ENCODE measurements at regions not wholly inside any gene's neighbourhood (a gene's known extent, or its start where the extent isn't known, plus 50 kb on each side); places are given as distances from the start of the nearest gene placed in this dataset.

DNA sequence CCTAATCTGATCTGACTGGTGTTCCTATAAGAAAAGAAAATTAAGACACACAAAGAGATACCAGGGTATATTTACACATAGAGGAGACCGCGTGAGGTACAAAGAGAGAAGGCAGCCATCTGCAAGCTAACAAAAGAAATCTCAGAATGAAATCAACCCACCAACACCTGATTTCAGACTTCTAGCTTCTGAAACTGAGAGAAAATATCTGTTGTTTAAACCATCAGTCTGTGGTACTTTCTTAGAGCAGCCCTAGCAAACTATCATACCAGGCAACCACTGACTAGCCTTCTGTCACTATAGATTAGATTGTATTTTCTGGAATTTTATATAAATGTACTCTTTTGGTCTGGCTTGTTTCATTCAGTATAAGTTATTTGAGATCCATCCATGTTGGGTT lies 779.3 kb upstream of the ACO1 start:
- TF ChIP-seq POLR2AphosphoS5 (IDR thresholded peaks at IDR 0.05; ENCODE audit: low read depth, low read length) (no peak), POLR2A (IDR thresholded peaks at IDR 0.05; ENCODE audit: borderline replicate concordance, extremely low read depth, insufficient read depth, insufficient read length) (no peak), RAD21 (IDR thresholded peaks at IDR 0.05; ENCODE audit: low read depth) (no peak), SP1 (IDR thresholded peaks at IDR 0.05; ENCODE audit: low read depth) (no peak), EZH2phosphoT487 (IDR thresholded peaks at IDR 0.05; ENCODE audit: borderline replicate concordance) (no peak), EZH2 (IDR thresholded peaks at IDR 0.05) (no peak), MAX (IDR thresholded peaks at IDR 0.05) (no peak), ATF3 (IDR thresholded peaks at IDR 0.05) (no peak), JUND (IDR thresholded peaks at IDR 0.05) (no peak), TCF7L2 (IDR thresholded peaks at IDR 0.05; ENCODE audit: borderline replicate concordance, extremely low read depth, insufficient read depth, insufficient read length) (no peak), YY1 (IDR thresholded peaks at IDR 0.05; ENCODE audit: extremely low read depth, insufficient replicate concordance, low read depth, low read length) (no peak)
- TF ChIP-seq, protein P1, sequence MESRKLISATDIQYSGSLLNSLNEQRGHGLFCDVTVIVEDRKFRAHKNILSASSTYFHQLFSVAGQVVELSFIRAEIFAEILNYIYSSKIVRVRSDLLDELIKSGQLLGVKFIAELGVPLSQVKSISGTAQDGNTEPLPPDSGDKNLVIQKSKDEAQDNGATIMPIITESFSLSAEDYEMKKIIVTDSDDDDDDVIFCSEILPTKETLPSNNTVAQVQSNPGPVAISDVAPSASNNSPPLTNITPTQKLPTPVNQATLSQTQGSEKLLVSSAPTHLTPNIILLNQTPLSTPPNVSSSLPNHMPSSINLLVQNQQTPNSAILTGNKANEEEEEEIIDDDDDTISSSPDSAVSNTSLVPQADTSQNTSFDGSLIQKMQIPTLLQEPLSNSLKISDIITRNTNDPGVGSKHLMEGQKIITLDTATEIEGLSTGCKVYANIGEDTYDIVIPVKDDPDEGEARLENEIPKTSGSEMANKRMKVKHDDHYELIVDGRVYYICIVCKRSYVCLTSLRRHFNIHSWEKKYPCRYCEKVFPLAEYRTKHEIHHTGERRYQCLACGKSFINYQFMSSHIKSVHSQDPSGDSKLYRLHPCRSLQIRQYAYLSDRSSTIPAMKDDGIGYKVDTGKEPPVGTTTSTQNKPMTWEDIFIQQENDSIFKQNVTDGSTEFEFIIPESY (IDR thresholded peaks at IDR 0.05; ENCODE audit: extremely low read depth, insufficient replicate concordance, low read length) = no peak
- TF ChIP-seq, protein P2, sequence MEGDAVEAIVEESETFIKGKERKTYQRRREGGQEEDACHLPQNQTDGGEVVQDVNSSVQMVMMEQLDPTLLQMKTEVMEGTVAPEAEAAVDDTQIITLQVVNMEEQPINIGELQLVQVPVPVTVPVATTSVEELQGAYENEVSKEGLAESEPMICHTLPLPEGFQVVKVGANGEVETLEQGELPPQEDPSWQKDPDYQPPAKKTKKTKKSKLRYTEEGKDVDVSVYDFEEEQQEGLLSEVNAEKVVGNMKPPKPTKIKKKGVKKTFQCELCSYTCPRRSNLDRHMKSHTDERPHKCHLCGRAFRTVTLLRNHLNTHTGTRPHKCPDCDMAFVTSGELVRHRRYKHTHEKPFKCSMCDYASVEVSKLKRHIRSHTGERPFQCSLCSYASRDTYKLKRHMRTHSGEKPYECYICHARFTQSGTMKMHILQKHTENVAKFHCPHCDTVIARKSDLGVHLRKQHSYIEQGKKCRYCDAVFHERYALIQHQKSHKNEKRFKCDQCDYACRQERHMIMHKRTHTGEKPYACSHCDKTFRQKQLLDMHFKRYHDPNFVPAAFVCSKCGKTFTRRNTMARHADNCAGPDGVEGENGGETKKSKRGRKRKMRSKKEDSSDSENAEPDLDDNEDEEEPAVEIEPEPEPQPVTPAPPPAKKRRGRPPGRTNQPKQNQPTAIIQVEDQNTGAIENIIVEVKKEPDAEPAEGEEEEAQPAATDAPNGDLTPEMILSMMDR (IDR thresholded peaks at IDR 0.05 in 2 of 3, conservative IDR thresholded peaks at IDR 0.05 in 1 of 3; ENCODE audit: borderline replicate concordance in 1 of 3, insufficient read depth in 1 of 3, low read depth in 2 of 3, low read length in 2 of 3) = no peak
- TF ChIP-seq, protein P3, sequence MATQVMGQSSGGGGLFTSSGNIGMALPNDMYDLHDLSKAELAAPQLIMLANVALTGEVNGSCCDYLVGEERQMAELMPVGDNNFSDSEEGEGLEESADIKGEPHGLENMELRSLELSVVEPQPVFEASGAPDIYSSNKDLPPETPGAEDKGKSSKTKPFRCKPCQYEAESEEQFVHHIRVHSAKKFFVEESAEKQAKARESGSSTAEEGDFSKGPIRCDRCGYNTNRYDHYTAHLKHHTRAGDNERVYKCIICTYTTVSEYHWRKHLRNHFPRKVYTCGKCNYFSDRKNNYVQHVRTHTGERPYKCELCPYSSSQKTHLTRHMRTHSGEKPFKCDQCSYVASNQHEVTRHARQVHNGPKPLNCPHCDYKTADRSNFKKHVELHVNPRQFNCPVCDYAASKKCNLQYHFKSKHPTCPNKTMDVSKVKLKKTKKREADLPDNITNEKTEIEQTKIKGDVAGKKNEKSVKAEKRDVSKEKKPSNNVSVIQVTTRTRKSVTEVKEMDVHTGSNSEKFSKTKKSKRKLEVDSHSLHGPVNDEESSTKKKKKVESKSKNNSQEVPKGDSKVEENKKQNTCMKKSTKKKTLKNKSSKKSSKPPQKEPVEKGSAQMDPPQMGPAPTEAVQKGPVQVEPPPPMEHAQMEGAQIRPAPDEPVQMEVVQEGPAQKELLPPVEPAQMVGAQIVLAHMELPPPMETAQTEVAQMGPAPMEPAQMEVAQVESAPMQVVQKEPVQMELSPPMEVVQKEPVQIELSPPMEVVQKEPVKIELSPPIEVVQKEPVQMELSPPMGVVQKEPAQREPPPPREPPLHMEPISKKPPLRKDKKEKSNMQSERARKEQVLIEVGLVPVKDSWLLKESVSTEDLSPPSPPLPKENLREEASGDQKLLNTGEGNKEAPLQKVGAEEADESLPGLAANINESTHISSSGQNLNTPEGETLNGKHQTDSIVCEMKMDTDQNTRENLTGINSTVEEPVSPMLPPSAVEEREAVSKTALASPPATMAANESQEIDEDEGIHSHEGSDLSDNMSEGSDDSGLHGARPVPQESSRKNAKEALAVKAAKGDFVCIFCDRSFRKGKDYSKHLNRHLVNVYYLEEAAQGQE (IDR thresholded peaks at IDR 0.05; ENCODE audit: low read depth) = no peak
